ENCODE measurements at regions not wholly inside any gene's neighbourhood (a gene's known extent, or its start where the extent isn't known, plus 50 kb on each side); places are given as distances from the start of the nearest gene placed in this dataset.

- no peak for TF ChIP-seq CTCF (conservative IDR thresholded peaks at IDR 0.05)
- Mint-ChIP-seq H3K27ac (peak overlapping the region; percentile 58), H3K27me3 (no peaks in the 10 kb centered on the region), H3K36me3 (no peaks in the 10 kb centered on the region), H3K9me3 (no peaks in the 10 kb centered on the region), H3K4me1 (ENCODE audit: unreplicated experiment) (peaks cover 34% of the 10 kb centered on the region), H3K4me3 (peak overlapping the region; percentile 2)
- DNase-seq (ENCODE audit: extremely low spot score, unreplicated experiment), result no peak
Observed at GRCh38 chr13:97140611-97141010, 81.5 kb upstream of the MBNL2 start.

DNA sequence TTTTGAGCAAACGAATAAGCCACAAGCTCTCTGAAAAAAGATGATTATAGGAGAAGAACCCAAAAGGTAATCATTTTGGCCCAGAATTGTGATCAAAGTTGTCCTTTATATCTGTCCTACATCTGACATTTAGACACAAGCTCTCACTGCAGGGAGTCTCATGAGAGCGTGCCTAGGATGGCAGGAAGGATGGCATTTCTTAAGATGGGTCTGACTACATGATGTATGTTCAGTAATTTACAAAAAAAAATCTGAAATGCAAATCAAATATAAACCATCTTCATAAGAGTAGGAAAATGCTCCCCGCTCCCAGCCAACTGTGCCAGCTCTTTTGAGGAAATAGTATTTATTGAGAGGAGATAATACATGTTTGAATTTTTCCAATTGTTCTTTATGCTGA is 81.0 kb upstream of the MBNL2 start:
- H3K4me3 Mint-ChIP-seq, result peak overlapping the region; percentile 76

DNA sequence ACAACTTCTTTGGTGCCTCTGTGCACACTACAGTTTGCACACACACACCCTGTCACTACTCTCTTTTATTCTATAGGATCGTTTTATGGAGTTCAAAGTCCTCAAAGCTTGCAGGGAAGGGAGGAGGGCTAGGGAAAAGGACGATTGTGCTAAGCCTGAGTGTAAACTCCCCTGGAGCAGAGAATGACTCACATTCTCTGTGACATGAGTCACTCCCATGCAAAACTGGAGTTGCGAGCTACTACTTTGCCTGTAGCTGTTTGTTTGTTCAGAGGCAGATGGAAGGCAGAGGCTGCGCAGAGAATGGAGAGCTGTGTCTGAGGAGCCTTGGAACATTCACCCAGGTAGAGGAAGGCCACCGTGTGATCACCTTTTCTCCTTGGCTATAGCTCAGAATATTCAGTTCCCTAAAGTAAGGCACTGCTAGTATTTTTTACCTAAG is 80.5 kb upstream of the MBNL2 start:
- Mint-ChIP-seq H3K36me3 (no peaks in the 10 kb centered on the region), H3K9me3 (no peaks in the 10 kb centered on the region), H3K4me3 (peak overlapping the region; percentile 76), H3K4me1 (ENCODE audit: unreplicated experiment) (peaks cover 25% of the 10 kb centered on the region), H3K27ac (peak overlapping the region; percentile 87), H3K27me3 (no peaks in the 10 kb centered on the region)
- DNase-seq (ENCODE audit: extremely low spot score, unreplicated experiment), result no peak
- TF ChIP-seq CTCF (conservative IDR thresholded peaks at IDR 0.05), result no peak

More for the DNA sequence above, 81.0 kb upstream of the MBNL2 start:
- Mint-ChIP-seq H3K27me3 (no peaks in the 10 kb centered on the region), H3K9me3 (no peaks in the 10 kb centered on the region), H3K27ac (peak overlapping the region; percentile 87), H3K4me1 (ENCODE audit: unreplicated experiment) (peaks cover 30% of the 10 kb centered on the region), H3K36me3 (no peaks in the 10 kb centered on the region)
- DNase-seq (ENCODE audit: extremely low spot score, unreplicated experiment), result no peak
- TF ChIP-seq CTCF (conservative IDR thresholded peaks at IDR 0.05), result no peak

DNA sequence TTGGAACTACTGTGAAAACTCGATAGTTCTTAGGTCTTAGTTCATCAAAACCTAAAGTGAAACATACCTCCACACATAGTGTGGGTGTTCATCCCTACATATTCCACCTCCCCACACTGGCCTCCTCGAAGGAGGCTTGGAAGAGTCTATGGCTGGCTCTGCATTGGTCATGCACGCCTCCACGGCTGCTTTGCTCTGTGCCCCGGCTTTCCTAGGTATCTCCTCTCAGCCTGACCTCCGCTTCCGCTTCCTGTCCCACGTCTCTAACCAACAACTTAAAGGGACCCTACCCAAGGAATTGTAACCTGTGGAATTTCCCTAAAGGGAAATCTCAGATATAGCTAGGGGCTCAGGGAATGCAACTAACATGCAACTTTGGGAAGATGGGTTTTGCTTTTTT is 79.7 kb upstream of the MBNL2 start:
- TF ChIP-seq CTCF (conservative IDR thresholded peaks at IDR 0.05), result no peak
- Mint-ChIP-seq H3K4me1 (ENCODE audit: unreplicated experiment) (peaks cover 21% of the 10 kb centered on the region), H3K4me3 (peak overlapping the region; percentile 77), H3K36me3 (no peaks in the 10 kb centered on the region), H3K27me3 (no peaks in the 10 kb centered on the region), H3K27ac (peak overlapping the region; percentile 78), H3K9me3 (no peaks in the 10 kb centered on the region)
- DNase-seq (ENCODE audit: extremely low spot score, unreplicated experiment), result no peak

- H3K4me3 Mint-ChIP-seq, result no peak overlapping the region
- H3K4me1 Mint-ChIP-seq (ENCODE audit: unreplicated experiment), result peaks cover 18% of the 10 kb centered on the region
- H3K9me3 Mint-ChIP-seq, result no peaks in the 10 kb centered on the region
- DNase-seq (ENCODE audit: extremely low spot score, unreplicated experiment), result no peak
- TF ChIP-seq CTCF (conservative IDR thresholded peaks at IDR 0.05), result no peak
- no peak overlapping the region for H3K27ac Mint-ChIP-seq
- H3K36me3 Mint-ChIP-seq, result no peaks in the 10 kb centered on the region
- H3K27me3 Mint-ChIP-seq, result no peaks in the 10 kb centered on the region
Observed at GRCh38 chr13:97145057-97145456, 77.1 kb upstream of the MBNL2 start.

DNA sequence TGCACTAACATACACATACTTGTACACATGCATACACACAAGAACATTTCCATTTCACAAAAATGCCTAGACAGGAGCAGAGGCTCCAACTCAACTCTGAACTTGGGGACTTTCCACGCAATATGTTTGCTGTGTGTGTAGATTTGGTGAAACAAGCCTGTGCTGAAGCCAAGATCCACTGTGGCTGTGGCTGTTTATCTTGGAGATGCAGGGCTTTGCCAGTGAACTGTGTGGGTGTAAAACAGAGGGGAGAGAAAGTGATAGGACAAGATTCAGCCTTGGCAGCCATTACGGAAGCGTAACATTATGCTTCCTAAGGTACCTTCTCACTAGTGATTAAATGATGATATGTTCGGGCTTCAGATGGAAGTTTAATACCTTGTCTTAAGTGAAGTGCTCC is 73.2 kb upstream of the MBNL2 start:
- DNase-seq (ENCODE audit: extremely low spot score, unreplicated experiment), result no peak
- Mint-ChIP-seq H3K4me3 (no peak overlapping the region), H3K9me3 (peaks cover 10% of the 10 kb centered on the region), H3K27me3 (no peaks in the 10 kb centered on the region), H3K4me1 (ENCODE audit: unreplicated experiment) (no peaks in the 10 kb centered on the region), H3K27ac (no peak overlapping the region), H3K36me3 (no peaks in the 10 kb centered on the region)
- no peak for TF ChIP-seq CTCF (conservative IDR thresholded peaks at IDR 0.05)

All from type B pancreatic cell (in vitro differentiated cells).